HL-60 (cell line): ENCODE measurements at regions not wholly inside any gene's neighbourhood (a gene's known extent, or its start where the extent isn't known, plus 50 kb on each side); places are given as distances from the start of the nearest gene placed in this dataset.

Experiments used
- DNase-seq, 2 experiments: peaks; one replicate each; pipeline ENCODE4 v3.0.0-alpha.2; 2010 to 2020; ENCODE audit warnings: low read depth in 1 of 2, low spot score in 1 of 2
- H3K27ac ChIP-seq: fragments of 250-450 bp; sonication (Bioruptor Pico); replicated peaks from 2 replicates; pipeline ENCODE4 v1.5.1; 2020; ENCODE audit warnings: mild to moderate bottlenecking, moderate library complexity
- H3K27me3 ChIP-seq: fragments of 250-450 bp; sonication (Bioruptor Pico); 2 replicates; pipeline ENCODE4 v1.5.1; 2021; ENCODE audit warnings: mild to moderate bottlenecking, moderate library complexity; ENCODE audit not compliant: insufficient read depth, poor library complexity, severe bottlenecking
- H3K4me3 ChIP-seq: replicated peaks from 2 replicates; pipeline ENCODE4 v1.5.1; 2011; ENCODE audit warnings: mild to moderate bottlenecking, control low read depth, low read length; ENCODE audit not compliant: insufficient read depth
- CTCF ChIP-seq: IDR thresholded peaks from one replicate; pipeline ENCODE4 v1.5.1; 2011; ENCODE audit warnings: low read length, control low read depth, inconsistent platforms; ENCODE audit not compliant: insufficient read depth
- GABPA ChIP-seq: IDR thresholded peaks from 2 replicates; pipeline ENCODE4 v1.6.1; 2012; ENCODE audit warnings: low read depth
- POLR2AphosphoS5 ChIP-seq: IDR thresholded peaks from 2 replicates; pipeline ENCODE4 v1.6.1; 2012; ENCODE audit warnings: low read depth
- REST ChIP-seq: IDR thresholded peaks from 2 replicates; pipeline ENCODE4 v1.6.1; 2012; ENCODE audit warnings: low read depth; ENCODE audit not compliant: insufficient replicate concordance
- SPI1 ChIP-seq: IDR thresholded peaks from 2 replicates; pipeline ENCODE4 v1.6.1; 2012; ENCODE audit warnings: low read depth, mild to moderate bottlenecking, borderline replicate concordance

GRCh38 chr3:170697908-170698307 is 112.0 kb upstream of the SLC7A14 start:
- H3K4me3 ChIP-seq, result no peak overlapping the region
- no peak for DNase-seq
- H3K27me3 ChIP-seq, result no peaks in the 10 kb centered on the region
- H3K27ac ChIP-seq, result no peak overlapping the region
- no peak for TF ChIP-seq POLR2AphosphoS5
- no peak for TF ChIP-seq REST
- no peak for TF ChIP-seq GABPA
- TF ChIP-seq CTCF, result no peak

- Histone ChIP-seq H3K4me3 (no peak overlapping the region), H3K27me3 (no peaks in the 10 kb centered on the region), H3K27ac (no peak overlapping the region)
- no peak for DNase-seq
- TF ChIP-seq REST, result no peak
- TF ChIP-seq CTCF, result no peak
- no peak for TF ChIP-seq SPI1
- TF ChIP-seq POLR2AphosphoS5, result no peak
- TF ChIP-seq GABPA, result no peak
These were observed 111.3 kb upstream of the SLC7A14 start for GRCh38 chr3:170697131-170697530.

GRCh38 chr3:170695486-170696064 is 109.7 kb upstream of the SLC7A14 start:
- DNase-seq, result no peak
- Histone ChIP-seq H3K27me3 (no peaks in the 10 kb centered on the region), H3K4me3 (no peak overlapping the region), H3K27ac (no peak overlapping the region)
- TF ChIP-seq SPI1 (no peak), GABPA (no peak), POLR2AphosphoS5 (no peak), CTCF (no peak), REST (no peak)
